ENCODE measurements at regions not wholly inside any gene's neighbourhood (a gene's known extent, or its start where the extent isn't known, plus 50 kb on each side); places are given as distances from the start of the nearest gene placed in this dataset.

GRCh38 chr14:49339130-49339529 lies 247.1 kb downstream of the RPS29 start:
- H3K27ac ChIP-seq, result no peak overlapping the region
- no peak for TF ChIP-seq CTCF (IDR thresholded peaks at IDR 0.05)
- TF ChIP-seq ZFX (IDR thresholded peaks at IDR 0.05; ENCODE audit: borderline replicate concordance), result no peak

- H3K27ac ChIP-seq, result no peak overlapping the region
- TF ChIP-seq ZFX (IDR thresholded peaks at IDR 0.05; ENCODE audit: borderline replicate concordance), result no peak
- no peak for TF ChIP-seq CTCF (IDR thresholded peaks at IDR 0.05)
These were observed 266.4 kb downstream of the RPS29 start for GRCh38 chr14:49319810-49320209.

DNA sequence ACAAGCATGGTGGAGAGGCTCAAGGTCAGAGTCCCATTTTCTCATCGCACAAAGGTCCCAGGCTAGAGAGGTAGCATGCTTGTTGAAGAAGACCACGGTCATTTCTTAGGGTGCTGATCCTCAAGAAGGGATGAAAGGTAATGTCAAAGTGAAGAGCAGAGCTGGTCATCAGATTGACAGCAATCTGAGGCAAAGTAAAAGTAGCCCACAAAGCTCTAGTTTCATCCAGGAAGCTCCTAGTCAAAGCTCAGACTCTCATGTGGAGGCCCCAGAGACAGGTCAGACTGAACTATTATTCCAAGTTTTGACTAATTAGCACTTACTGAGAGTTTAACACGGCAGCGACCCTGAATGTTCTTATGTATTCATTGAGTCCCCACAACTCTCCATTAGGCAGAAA lies 270.6 kb downstream of the RPS29 start:
- H3K27ac ChIP-seq, result no peak overlapping the region
- TF ChIP-seq CTCF (IDR thresholded peaks at IDR 0.05), result no peak
- no peak for TF ChIP-seq ZFX (IDR thresholded peaks at IDR 0.05; ENCODE audit: borderline replicate concordance)

- no peak overlapping the region for H3K27ac ChIP-seq
- TF ChIP-seq ZFX (IDR thresholded peaks at IDR 0.05; ENCODE audit: borderline replicate concordance), result no peak
- no peak for TF ChIP-seq CTCF (IDR thresholded peaks at IDR 0.05)
These were observed 271.4 kb downstream of the RPS29 start for GRCh38 chr14:49314737-49315136.

- TF ChIP-seq ZFX (IDR thresholded peaks at IDR 0.05; ENCODE audit: borderline replicate concordance), result no peak
- TF ChIP-seq CTCF (IDR thresholded peaks at IDR 0.05), result no peak
- H3K27ac ChIP-seq, result no peak overlapping the region
These were observed 273.1 kb downstream of the RPS29 start for GRCh38 chr14:49313108-49313507.

- no peak overlapping the region for H3K27ac ChIP-seq
- no peak for TF ChIP-seq ZFX (IDR thresholded peaks at IDR 0.05; ENCODE audit: borderline replicate concordance)
- no peak for TF ChIP-seq CTCF (IDR thresholded peaks at IDR 0.05)
These were observed 275.9 kb downstream of the RPS29 start for GRCh38 chr14:49310298-49310697.

- no peak overlapping the region for H3K27ac ChIP-seq
- TF ChIP-seq CTCF (IDR thresholded peaks at IDR 0.05), result peak; percentile 80
- TF ChIP-seq ZFX (IDR thresholded peaks at IDR 0.05; ENCODE audit: borderline replicate concordance), result no peak
These were observed 279.9 kb downstream of the RPS29 start for GRCh38 chr14:49306152-49306751.

Measured in 22Rv1 (cell line).